Endothelial cell (in vitro differentiated cells): ENCODE measurements at regions not wholly inside any gene's neighbourhood (a gene's known extent, or its start where the extent isn't known, plus 50 kb on each side); places are given as distances from the start of the nearest gene placed in this dataset.

Experiments used
- DNase-seq: peaks from one replicate; pipeline ENCODE4 v3.0.0; 2021; ENCODE audit warnings: low spot score
- H3K27ac Mint-ChIP-seq: one replicate; pipeline ENCODE4 v1.8.0; 2021; ENCODE audit warnings: mixed read lengths, inconsistent platforms; ENCODE audit not compliant: unreplicated experiment
- H3K27me3 Mint-ChIP-seq: one replicate; pipeline ENCODE4 v1.8.0; 2021; ENCODE audit warnings: mild to moderate bottlenecking, moderate library complexity, mixed read lengths, inconsistent platforms; ENCODE audit not compliant: unreplicated experiment
- H3K36me3 Mint-ChIP-seq: one replicate; pipeline ENCODE4 v1.8.0; 2021; ENCODE audit warnings: mild to moderate bottlenecking, low read depth, mixed read lengths, inconsistent platforms; ENCODE audit not compliant: unreplicated experiment
- H3K4me1 Mint-ChIP-seq: one replicate; pipeline ENCODE4 v1.8.0; 2021; ENCODE audit warnings: mild to moderate bottlenecking, mixed read lengths, inconsistent platforms; ENCODE audit not compliant: unreplicated experiment
- H3K4me3 Mint-ChIP-seq: one replicate; pipeline ENCODE4 v1.8.0; 2021; ENCODE audit warnings: mild to moderate bottlenecking, mixed read lengths, inconsistent platforms; ENCODE audit not compliant: unreplicated experiment
- H3K9me3 Mint-ChIP-seq: one replicate; pipeline ENCODE4 v1.8.0; 2021; ENCODE audit warnings: mixed read lengths, inconsistent platforms; ENCODE audit not compliant: unreplicated experiment
- CTCF ChIP-seq: fragments of 200-600 bp; sonication (generic); IDR thresholded peaks from one replicate; pipeline ENCODE4 v1.5.0; 2021; ENCODE audit warnings: antibody characterized with exemption; ENCODE audit not compliant: unreplicated experiment

DNA sequence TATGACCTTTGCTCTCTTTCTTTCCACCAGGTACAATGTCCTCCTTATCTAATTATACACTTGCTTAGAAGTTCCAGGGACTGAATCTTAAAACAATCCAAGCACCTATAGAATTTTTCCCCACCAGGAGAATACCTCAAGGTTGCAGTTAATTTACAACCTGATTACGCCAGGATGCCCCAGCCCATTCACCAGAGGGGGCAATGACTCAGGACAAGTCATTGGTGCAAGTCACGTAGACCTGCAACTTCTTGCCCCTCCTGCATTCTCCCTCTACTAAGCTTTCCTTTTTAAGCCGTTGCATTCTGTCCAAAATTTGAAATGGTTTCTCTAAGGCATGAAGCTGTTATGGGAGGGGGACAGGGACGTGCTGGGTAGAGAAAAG is 111.1 kb upstream of the SCAF11 start:
- Mint-ChIP-seq H3K27ac (no peak overlapping the region), H3K27me3 (no peaks in the 10 kb centered on the region), H3K4me1 (no peaks in the 10 kb centered on the region), H3K4me3 (no peak overlapping the region), H3K9me3 (no peaks in the 10 kb centered on the region), H3K36me3 (no peaks in the 10 kb centered on the region)
- no peak for TF ChIP-seq CTCF
- no peak for DNase-seq

DNA sequence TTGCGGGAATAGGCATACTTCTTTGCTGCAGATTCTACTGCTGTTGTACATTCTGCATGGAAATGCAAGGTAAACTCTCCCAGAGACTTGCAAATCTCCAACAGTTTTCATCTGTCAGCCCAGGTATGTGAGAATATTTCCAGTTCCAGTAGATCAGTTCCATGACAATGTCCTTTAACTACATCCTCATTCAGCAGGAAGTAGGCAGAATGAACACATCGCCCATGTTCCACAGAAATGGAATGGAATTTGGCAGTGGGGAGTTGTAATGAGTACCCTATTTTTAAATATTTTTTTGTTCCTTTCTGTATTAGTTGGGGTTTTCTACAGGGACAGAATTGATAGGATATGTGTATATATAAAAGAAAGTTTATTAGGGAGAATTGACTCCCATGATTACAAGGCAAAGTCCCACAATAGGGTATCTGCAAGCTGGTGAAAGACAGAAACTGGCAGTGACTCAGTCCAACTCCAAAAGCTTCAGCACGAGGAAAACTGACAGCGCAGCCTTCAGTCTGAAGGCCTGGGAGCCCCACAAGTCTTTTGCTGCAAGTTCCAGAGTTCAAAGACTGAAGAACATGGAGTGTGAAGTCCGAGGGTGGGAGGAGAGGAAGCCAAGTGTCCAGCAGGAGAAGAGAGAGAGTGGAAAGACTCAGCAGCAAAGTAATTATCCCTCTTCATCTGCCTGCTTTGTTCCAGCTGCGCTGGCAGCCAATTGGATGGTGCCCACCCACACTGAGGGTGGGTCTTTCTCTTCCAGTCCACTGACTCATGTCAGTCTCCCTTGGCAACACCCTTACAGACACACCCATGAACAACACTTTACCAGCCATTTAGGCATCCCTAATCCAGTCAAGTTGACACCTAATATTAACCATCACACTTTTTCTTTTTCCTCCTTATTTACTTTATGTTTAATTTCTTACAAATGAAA is 110.4 kb upstream of the SCAF11 start:
- Mint-ChIP-seq H3K27me3 (no peaks in the 10 kb centered on the region), H3K4me1 (no peaks in the 10 kb centered on the region), H3K27ac (no peak overlapping the region), H3K4me3 (no peak overlapping the region), H3K9me3 (no peaks in the 10 kb centered on the region), H3K36me3 (no peaks in the 10 kb centered on the region)
- no peak for DNase-seq
- TF ChIP-seq CTCF, result no peak

- no peak for DNase-seq
- no peak for TF ChIP-seq CTCF
- Mint-ChIP-seq H3K4me1 (no peaks in the 10 kb centered on the region), H3K27me3 (no peaks in the 10 kb centered on the region), H3K36me3 (peaks cover 15% of the 10 kb centered on the region), H3K9me3 (peaks cover 26% of the 10 kb centered on the region), H3K4me3 (no peak overlapping the region), H3K27ac (no peak overlapping the region)
These were observed 99.2 kb upstream of the SCAF11 start for GRCh38 chr12:46089414-46090162.

DNA sequence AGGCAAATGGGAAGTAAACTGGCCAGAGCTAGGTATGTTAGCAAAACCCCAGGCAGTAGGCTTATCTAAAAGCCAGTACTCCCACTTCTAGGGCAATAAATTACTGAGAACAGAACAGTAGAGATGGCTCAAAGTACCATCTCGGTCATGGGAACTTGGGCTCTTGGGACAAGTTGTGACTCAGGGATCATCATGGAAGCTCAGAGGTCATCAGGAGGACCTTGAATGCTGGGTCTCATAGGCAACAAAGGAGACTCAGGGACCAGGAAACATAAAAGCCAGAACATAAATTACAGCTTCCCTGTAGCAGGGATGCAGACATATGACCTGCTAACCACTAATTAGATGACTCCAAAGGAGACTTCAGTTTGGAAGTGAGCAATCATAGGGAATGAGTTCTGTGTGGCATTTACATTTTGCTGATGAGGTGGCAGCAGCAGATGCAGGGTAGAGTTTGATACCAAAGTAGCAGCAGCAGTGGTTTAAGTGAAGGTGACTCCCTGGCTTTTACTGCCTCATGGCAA is 97.6 kb upstream of the SCAF11 start:
- no peak for TF ChIP-seq CTCF
- Mint-ChIP-seq H3K4me1 (no peaks in the 10 kb centered on the region), H3K9me3 (peaks cover 38% of the 10 kb centered on the region), H3K27me3 (no peaks in the 10 kb centered on the region), H3K4me3 (no peak overlapping the region), H3K27ac (no peak overlapping the region), H3K36me3 (peaks cover 27% of the 10 kb centered on the region)
- DNase-seq, result no peak
